AG04450 (cell line): ENCODE measurements at regions not wholly inside any gene's neighbourhood (a gene's known extent, or its start where the extent isn't known, plus 50 kb on each side); places are given as distances from the start of the nearest gene placed in this dataset.

Experiments used
- CTCF ChIA-PET: fragments of 300-600, 350-600 bp; formaldehyde crosslinking; extraction: SDS; loops from one replicate; lab custom pipeline; 2022; ENCODE audit warnings: antibody characterized with exemption, inconsistent platforms; lab: Charles Lee
- POLR2A ChIA-PET: fragments of 350-600 bp; formaldehyde crosslinking; extraction: SDS; loops from one replicate; lab custom pipeline; 2021; ENCODE audit warnings: antibody characterized with exemption, inconsistent platforms; lab: Yijun Ruan, JAX
- DNase-seq: peaks from one replicate; pipeline ENCODE4 v3.0.0-alpha.2; 2011; ENCODE audit warnings: low read depth, low spot score
- H3K27ac ChIP-seq: one replicate; pipeline ENCODE4 v1.5.1; 2012; ENCODE audit warnings: low read depth, low read length, control low read depth
- H3K27me3 ChIP-seq: one replicate; pipeline ENCODE4 v1.6.0; 2012; ENCODE audit warnings: low read length; ENCODE audit not compliant: control insufficient read depth, insufficient read depth
- H3K4me3 ChIP-seq: 2 replicates; pipeline ENCODE4 v1.5.1; 2011; ENCODE audit warnings: mild to moderate bottlenecking, low read depth, low read length, control low read depth
- H3K9me3 ChIP-seq: 2 replicates; pipeline ENCODE4 v1.5.1; 2012; ENCODE audit warnings: low read length; ENCODE audit not compliant: control insufficient read depth, insufficient read depth
- TF ChIP-seq, protein P1 (sequence below): IDR thresholded peaks from 2 replicates; pipeline ENCODE4 v1.5.1; 2011; ENCODE audit warnings: low read depth, low read length, control low read depth, inconsistent platforms

DNA sequence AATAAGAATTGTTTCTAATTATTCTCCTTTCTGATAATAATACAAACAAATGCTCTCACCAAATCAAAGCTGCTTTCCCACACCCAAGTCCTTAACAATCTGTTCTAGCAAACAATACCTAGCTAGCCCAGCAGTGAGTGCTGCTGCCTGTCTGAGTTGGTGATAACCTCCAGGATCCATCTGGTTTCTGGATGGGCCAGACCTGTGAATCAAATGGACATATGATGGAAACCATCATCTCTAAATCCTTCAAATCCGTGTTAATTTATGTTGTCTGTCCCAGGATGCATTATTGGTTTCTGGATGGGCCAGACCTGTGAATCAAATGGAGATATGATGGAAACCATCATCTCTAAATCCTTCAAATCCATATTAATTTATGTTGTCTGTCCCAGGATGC is 1230.0 kb downstream of the AMY1C start:
- H3K9me3 ChIP-seq, result peaks cover 9% of the 10 kb centered on the region
- H3K4me3 ChIP-seq, result no peak overlapping the region
- H3K27ac ChIP-seq, result no peak overlapping the region
- ChIA-PET CTCF (no interaction called here), POLR2A (no interaction called here)
- no peak for DNase-seq
- TF ChIP-seq, protein P1, sequence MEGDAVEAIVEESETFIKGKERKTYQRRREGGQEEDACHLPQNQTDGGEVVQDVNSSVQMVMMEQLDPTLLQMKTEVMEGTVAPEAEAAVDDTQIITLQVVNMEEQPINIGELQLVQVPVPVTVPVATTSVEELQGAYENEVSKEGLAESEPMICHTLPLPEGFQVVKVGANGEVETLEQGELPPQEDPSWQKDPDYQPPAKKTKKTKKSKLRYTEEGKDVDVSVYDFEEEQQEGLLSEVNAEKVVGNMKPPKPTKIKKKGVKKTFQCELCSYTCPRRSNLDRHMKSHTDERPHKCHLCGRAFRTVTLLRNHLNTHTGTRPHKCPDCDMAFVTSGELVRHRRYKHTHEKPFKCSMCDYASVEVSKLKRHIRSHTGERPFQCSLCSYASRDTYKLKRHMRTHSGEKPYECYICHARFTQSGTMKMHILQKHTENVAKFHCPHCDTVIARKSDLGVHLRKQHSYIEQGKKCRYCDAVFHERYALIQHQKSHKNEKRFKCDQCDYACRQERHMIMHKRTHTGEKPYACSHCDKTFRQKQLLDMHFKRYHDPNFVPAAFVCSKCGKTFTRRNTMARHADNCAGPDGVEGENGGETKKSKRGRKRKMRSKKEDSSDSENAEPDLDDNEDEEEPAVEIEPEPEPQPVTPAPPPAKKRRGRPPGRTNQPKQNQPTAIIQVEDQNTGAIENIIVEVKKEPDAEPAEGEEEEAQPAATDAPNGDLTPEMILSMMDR, result no peak
- no peaks in the 10 kb centered on the region for H3K27me3 ChIP-seq

DNA sequence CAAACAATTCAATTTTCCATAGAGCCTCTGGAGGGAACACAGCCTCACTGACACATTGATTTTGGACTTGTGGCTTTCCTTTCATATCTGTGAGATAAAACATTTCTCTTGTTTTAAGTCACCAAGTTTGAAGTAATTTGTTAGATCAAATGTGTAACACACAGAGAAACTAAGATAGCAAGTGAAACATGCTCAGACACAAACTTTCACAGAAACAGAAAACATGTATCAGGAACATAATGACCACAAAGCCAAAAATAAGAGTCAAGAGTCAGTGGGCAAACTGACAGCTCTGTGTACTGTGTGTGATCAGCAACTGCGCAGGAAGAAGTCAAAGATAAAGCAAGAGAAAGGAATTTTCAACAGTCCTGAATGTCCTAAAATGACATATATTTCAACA is 1237.5 kb downstream of the AMY1C start:
- POLR2A ChIA-PET, result no interaction called here
- CTCF ChIA-PET, result no interaction called here
- Histone ChIP-seq H3K27me3 (no peaks in the 10 kb centered on the region), H3K9me3 (peaks cover 3% of the 10 kb centered on the region; the same call in 1 of the 2 replicates), H3K4me3 (no peak overlapping the region), H3K27ac (no peak overlapping the region)
- TF ChIP-seq, protein P1, result no peak
- no peak for DNase-seq

DNA sequence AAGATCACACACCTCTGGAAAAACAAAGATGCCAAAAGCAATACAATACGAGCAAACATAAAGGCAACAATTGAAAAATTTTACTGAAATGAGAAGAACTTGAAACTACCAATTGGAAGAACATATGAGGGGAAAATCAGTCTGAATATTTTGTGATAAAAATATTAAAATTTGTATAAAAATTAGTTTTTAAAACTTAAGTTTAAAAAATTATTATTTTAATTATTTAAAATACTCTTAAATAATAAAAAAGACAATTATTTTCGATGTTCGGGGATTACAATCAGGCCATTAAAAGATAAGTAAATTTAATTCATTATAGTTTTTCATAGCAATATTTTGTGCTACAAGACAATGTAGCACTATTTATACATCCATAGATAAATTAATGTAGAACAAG is 1239.3 kb downstream of the AMY1C start:
- TF ChIP-seq, protein P1, result no peak
- DNase-seq, result no peak
- Histone ChIP-seq H3K27me3 (no peaks in the 10 kb centered on the region), H3K27ac (no peak overlapping the region), H3K9me3 (peaks cover 3% of the 10 kb centered on the region; the same call in 1 of the 2 replicates), H3K4me3 (no peak overlapping the region)
- POLR2A ChIA-PET, result no interaction called here
- CTCF ChIA-PET, result no interaction called here

DNA sequence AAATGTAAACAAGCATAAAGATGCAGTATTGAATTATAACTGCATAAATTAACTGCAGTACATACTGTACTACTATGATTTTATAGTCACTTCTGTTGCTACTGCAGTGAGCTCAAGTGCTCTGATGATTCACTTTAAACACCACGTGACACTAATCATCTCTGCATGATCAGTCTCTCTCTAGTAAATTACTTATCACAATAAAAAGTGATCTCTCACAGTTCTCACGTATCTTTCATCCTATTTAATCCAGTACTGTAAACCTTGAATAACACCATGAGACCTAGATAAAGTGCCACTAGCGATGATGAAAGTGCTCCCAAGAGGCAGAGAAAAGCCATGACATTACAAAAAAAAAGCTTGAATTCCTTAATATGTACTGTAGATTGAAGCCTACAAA is 1242.0 kb downstream of the AMY1C start:
- no peak overlapping the region for H3K4me3 ChIP-seq
- ChIA-PET POLR2A (no interaction called here), CTCF (no interaction called here)
- TF ChIP-seq, protein P1, result no peak
- no peaks in the 10 kb centered on the region for H3K27me3 ChIP-seq
- no peaks in the 10 kb centered on the region; the same call in 1 of the 2 replicates for H3K9me3 ChIP-seq
- no peak overlapping the region for H3K27ac ChIP-seq
- DNase-seq, result no peak

DNA sequence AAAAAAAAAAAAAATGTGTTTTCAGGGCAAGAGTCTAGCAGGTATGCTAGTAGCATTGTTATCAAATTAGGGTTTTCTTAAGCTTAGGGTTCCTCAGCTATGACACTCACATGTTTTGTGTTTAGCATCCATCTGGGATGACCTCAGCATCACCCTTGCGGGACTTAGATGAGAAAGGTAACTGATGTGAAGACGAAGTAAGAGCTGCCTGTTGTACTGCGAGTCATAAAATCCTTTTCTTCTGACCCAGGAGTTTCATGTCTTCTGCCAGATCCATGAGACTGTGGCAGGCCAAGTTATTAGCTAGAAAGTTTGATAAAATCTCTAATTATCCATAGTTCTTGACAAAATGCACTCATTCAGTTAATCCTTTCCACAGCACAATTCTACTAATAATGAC is 1251.1 kb downstream of the AMY1C start:
- DNase-seq, result no peak
- TF ChIP-seq, protein P1, result no peak
- ChIA-PET CTCF (interaction anchor here (0.7 kb wide), 1 partner anchor 683 kb away, joined by 7 read pairs; no protein-coding TSS in a partner anchor), POLR2A (no interaction called here)
- Histone ChIP-seq H3K27ac (no peak overlapping the region), H3K4me3 (no peak overlapping the region), H3K9me3 (peaks cover 16% of the 10 kb centered on the region), H3K27me3 (no peaks in the 10 kb centered on the region)
